ENCODE measurements at regions not wholly inside any gene's neighbourhood (a gene's known extent, or its start where the extent isn't known, plus 50 kb on each side); places are given as distances from the start of the nearest gene placed in this dataset.

DNA sequence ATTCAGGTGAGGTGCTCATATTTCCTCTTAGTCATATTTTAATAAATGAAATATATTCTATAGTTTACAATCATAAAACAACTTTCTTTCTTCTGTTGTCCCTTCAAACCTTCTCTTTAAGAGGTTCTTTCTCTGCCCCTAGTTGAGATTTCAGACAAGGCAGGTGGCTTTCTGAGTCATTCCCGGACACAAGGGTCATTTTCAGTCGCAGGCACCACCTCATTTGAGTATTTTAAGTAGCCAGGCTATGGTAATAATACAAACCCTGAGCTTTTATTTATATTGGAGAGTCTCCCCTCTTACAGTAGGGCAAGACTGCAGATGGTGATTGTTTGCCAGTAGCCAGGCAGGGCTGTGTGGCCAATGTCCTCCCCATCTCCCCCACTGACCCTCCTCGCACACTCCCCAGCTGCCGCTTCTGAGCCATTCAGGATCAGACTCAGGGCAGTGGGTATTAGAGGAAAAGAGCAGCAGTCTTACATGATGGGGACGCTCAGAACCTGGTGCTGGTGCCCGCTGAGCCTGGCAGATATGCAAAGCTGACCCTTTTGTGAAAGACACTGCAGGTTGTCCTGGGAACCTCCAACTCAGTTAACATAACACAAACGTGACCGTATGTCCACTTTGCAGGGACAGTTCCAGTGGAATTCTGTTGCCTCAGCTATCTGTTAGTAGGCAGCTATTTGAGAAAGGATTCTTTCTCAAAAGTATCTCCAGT, 101.1 kb upstream of the BCL2L14 start:
- no peak for TF ChIP-seq POLR2AphosphoS5 (IDR thresholded peaks at IDR 0.05; ENCODE audit: insufficient read depth, low read depth, low read length)
- TF ChIP-seq, protein P1, sequence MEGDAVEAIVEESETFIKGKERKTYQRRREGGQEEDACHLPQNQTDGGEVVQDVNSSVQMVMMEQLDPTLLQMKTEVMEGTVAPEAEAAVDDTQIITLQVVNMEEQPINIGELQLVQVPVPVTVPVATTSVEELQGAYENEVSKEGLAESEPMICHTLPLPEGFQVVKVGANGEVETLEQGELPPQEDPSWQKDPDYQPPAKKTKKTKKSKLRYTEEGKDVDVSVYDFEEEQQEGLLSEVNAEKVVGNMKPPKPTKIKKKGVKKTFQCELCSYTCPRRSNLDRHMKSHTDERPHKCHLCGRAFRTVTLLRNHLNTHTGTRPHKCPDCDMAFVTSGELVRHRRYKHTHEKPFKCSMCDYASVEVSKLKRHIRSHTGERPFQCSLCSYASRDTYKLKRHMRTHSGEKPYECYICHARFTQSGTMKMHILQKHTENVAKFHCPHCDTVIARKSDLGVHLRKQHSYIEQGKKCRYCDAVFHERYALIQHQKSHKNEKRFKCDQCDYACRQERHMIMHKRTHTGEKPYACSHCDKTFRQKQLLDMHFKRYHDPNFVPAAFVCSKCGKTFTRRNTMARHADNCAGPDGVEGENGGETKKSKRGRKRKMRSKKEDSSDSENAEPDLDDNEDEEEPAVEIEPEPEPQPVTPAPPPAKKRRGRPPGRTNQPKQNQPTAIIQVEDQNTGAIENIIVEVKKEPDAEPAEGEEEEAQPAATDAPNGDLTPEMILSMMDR (IDR thresholded peaks at IDR 0.05; ENCODE audit: extremely low read depth in 1 of 2, insufficient read depth in 1 of 2, low read depth in 1 of 2, low read length in 2 of 2), result no peak
- TF ChIP-seq EZH2 (IDR thresholded peaks at IDR 0.05; ENCODE audit: borderline replicate concordance, low read depth, low read length, severe bottlenecking), result no peak
- no peak for TF ChIP-seq POLR2A (IDR thresholded peaks at IDR 0.05; ENCODE audit: low read depth, low read length)
- TF ChIP-seq, protein P2, sequence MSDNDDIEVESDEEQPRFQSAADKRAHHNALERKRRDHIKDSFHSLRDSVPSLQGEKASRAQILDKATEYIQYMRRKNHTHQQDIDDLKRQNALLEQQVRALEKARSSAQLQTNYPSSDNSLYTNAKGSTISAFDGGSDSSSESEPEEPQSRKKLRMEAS (IDR thresholded peaks at IDR 0.05; ENCODE audit: insufficient read depth, insufficient read length), result no peak
- no peak for TF ChIP-seq MYC (IDR thresholded peaks at IDR 0.05; ENCODE audit: low read depth, low read length)
- no peak for TF ChIP-seq FOS (IDR thresholded peaks at IDR 0.05; ENCODE audit: borderline replicate concordance, insufficient read depth, low read length)
